ENCODE measurements at regions not wholly inside any gene's neighbourhood (a gene's known extent, or its start where the extent isn't known, plus 50 kb on each side); places are given as distances from the start of the nearest gene placed in this dataset.

- no peak for DNase-seq
- ChIA-PET POLR2A (no interaction called here), CTCF (no interaction called here)
- H3K9me3 Mint-ChIP-seq (ENCODE audit: unreplicated experiment): no peaks in the 10 kb centered on the region
- no peak overlapping the region for H3K27ac Mint-ChIP-seq (ENCODE audit: unreplicated experiment)
- no peaks in the 10 kb centered on the region for H3K27me3 Mint-ChIP-seq (ENCODE audit: insufficient read depth, unreplicated experiment)
- no peaks in the 10 kb centered on the region for H3K4me1 Mint-ChIP-seq (ENCODE audit: low read depth, unreplicated experiment)
- no peaks in the 10 kb centered on the region for H3K4me1 ChIP-seq
- BruUV-seq (replicated peaks): no TSS peak
- intact Hi-C loops (cut with micrococcal nuclease; ENCODE audit: unreplicated experiment): no loop called here
- no peak overlapping the region for H3K4me3 Mint-ChIP-seq (ENCODE audit: unreplicated experiment)
- no peak for TF ChIP-seq CTCF (IDR thresholded peaks at IDR 0.05; ENCODE audit: insufficient read depth in 1 of 2, low read depth in 1 of 2, low read length in 1 of 2, severe bottlenecking in 1 of 2, unreplicated experiment in 1 of 2)
- H3K9me3 ChIP-seq: no peaks in the 10 kb centered on the region
- H3K27me3 ChIP-seq (replicated peaks; ENCODE audit: control insufficient read depth, insufficient read depth, low read length): no peaks in the 10 kb centered on the region
- no peak overlapping the region for H3K4me3 ChIP-seq (ENCODE audit: low read depth, low read length)
- H3K36me3 ChIP-seq (ENCODE audit: control insufficient read depth, insufficient read depth, low read length): no peaks in the 10 kb centered on the region
- H3K36me3 Mint-ChIP-seq (ENCODE audit: insufficient read depth, unreplicated experiment): no peaks in the 10 kb centered on the region
Measured at GRCh38 chr1:104874044-104874443, 1124.3 kb downstream of the AMY1C start.

DNA sequence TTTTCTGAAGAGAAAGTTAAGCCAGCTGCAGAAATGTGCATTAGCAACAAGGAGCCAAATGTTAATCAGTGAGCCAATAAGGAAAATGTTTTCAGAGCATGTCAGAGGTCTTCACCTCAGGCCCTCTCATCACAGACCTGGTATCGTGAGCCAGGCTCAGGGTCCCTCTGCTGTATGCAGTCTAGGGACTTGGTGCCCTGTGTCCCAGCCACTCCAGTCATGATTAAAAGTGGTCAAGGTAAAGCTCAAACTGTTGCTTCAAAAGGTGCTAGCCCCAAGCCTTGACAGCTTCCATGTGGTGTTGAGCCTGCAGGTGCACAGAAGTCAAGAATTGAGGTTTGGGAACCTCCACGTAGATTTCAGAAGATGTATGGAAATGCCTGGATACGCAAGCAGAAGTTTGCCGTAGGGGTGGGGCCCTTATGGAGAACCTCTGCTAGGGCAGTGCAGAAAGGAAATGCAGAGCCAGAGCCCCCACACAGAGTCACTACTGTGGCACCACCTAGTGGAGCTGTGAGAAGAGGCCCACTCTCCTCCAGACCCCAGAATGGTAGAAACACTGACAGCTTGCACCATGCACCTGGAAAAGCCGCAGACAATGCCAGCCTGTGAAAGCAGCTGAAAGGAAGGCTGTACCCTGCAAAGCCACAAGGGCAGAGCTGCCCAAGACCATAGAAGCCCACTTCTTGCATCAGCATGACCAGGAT is 1128.7 kb downstream of the AMY1C start:
- Histone ChIP-seq H3K4me1 (no peaks in the 10 kb centered on the region), H3K36me3 (ENCODE audit: control insufficient read depth, insufficient read depth, low read length) (no peaks in the 10 kb centered on the region), H3K27me3 (replicated peaks; ENCODE audit: control insufficient read depth, insufficient read depth, low read length) (no peaks in the 10 kb centered on the region), H3K9me3 (no peaks in the 10 kb centered on the region), H3K4me3 (ENCODE audit: low read depth, low read length) (no peak overlapping the region)
- ChIA-PET POLR2A (no interaction called here), CTCF (no interaction called here)
- H3K27me3 Mint-ChIP-seq (ENCODE audit: insufficient read depth, unreplicated experiment): no peaks in the 10 kb centered on the region
- H3K4me3 Mint-ChIP-seq (ENCODE audit: unreplicated experiment): no peak overlapping the region
- H3K27ac Mint-ChIP-seq (ENCODE audit: unreplicated experiment): no peak overlapping the region
- no peak for TF ChIP-seq CTCF (IDR thresholded peaks at IDR 0.05; ENCODE audit: insufficient read depth in 1 of 2, low read depth in 1 of 2, low read length in 1 of 2, severe bottlenecking in 1 of 2, unreplicated experiment in 1 of 2)
- BruUV-seq (replicated peaks): no TSS peak
- intact Hi-C loops (cut with micrococcal nuclease; ENCODE audit: unreplicated experiment): loop anchor here (2.0 kb wide), 1 partner anchor 98 kb away; no protein-coding TSS in a partner anchor
- DNase-seq: peak in 1 of 2 experiments; percentile 5
- H3K9me3 Mint-ChIP-seq (ENCODE audit: unreplicated experiment): no peaks in the 10 kb centered on the region
- no peaks in the 10 kb centered on the region for H3K36me3 Mint-ChIP-seq (ENCODE audit: insufficient read depth, unreplicated experiment)
- no peaks in the 10 kb centered on the region for H3K4me1 Mint-ChIP-seq (ENCODE audit: low read depth, unreplicated experiment)

DNA sequence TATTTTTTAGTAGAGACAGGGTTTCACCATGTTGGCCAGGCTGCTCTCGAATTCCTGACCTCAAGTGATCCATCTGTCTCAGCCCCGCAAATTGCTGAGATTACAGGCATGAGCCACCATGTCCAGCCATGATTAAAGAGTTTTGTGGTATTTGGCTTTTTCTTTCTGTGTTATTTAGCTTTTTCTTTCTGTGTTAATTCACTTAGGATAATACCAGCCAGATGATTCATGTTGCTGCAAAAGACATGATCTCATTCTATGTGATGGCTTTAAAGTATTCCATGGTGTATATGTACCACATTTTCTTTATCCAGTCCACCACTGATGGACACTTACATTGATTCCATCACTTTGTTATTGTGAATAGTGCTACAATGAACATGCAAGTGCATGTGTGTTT is 1135.2 kb downstream of the AMY1C start:
- no peaks in the 10 kb centered on the region for H3K27me3 ChIP-seq (replicated peaks; ENCODE audit: control insufficient read depth, insufficient read depth, low read length)
- no peaks in the 10 kb centered on the region for H3K9me3 Mint-ChIP-seq (ENCODE audit: unreplicated experiment)
- no peak overlapping the region for H3K4me3 ChIP-seq (ENCODE audit: low read depth, low read length)
- H3K27me3 Mint-ChIP-seq (ENCODE audit: insufficient read depth, unreplicated experiment): peaks cover 1% of the 10 kb centered on the region
- intact Hi-C loops (cut with micrococcal nuclease; ENCODE audit: unreplicated experiment): no loop called here
- H3K36me3 ChIP-seq (ENCODE audit: control insufficient read depth, insufficient read depth, low read length): no peaks in the 10 kb centered on the region
- DNase-seq: no peak
- H3K36me3 Mint-ChIP-seq (ENCODE audit: insufficient read depth, unreplicated experiment): no peaks in the 10 kb centered on the region
- H3K4me1 ChIP-seq: no peaks in the 10 kb centered on the region
- no peak for TF ChIP-seq CTCF (IDR thresholded peaks at IDR 0.05; ENCODE audit: insufficient read depth in 1 of 2, low read depth in 1 of 2, low read length in 1 of 2, severe bottlenecking in 1 of 2, unreplicated experiment in 1 of 2)
- no peak overlapping the region for H3K4me3 Mint-ChIP-seq (ENCODE audit: unreplicated experiment)
- no peaks in the 10 kb centered on the region for H3K4me1 Mint-ChIP-seq (ENCODE audit: low read depth, unreplicated experiment)
- no TSS peak for BruUV-seq (replicated peaks)
- H3K27ac Mint-ChIP-seq (ENCODE audit: unreplicated experiment): no peak overlapping the region
- CTCF ChIA-PET: no interaction called here
- POLR2A ChIA-PET: no interaction called here
- no peaks in the 10 kb centered on the region for H3K9me3 ChIP-seq
